NCI-H2227 treated with DMSO at 0.1 percent for 48 hours (cell line): ENCODE measurements at regions not wholly inside any gene's neighbourhood (a gene's known extent, or its start where the extent isn't known, plus 50 kb on each side); places are given as distances from the start of the nearest gene placed in this dataset.
A peak's percentile ranks its signal among the peaks of the same experiment; 100 is the strongest.

Experiments used
- DNase-seq: peaks from one replicate; lab custom pipeline; 2025; lab: John Stamatoyannopoulos, UW

DNA sequence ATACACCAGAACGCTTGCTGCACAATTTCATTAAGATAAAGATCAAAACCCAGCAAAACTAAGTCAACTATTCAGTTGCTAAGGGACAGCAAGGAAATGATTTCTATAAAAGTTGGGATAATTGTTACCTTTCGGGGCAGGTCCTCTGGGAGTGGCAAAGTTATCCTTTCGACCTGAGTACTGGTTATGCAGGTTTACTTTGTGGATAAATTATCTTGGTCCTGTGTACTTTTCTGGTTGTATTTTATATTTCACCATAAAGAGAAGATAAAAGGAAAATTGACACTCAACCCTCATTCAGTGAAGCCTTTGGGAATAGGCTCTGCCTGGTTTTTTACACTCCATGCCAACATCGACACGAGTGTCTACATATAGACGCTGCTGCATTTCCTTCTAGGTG lies 146.5 kb downstream of the SYK start:
- no peak for DNase-seq

DNA sequence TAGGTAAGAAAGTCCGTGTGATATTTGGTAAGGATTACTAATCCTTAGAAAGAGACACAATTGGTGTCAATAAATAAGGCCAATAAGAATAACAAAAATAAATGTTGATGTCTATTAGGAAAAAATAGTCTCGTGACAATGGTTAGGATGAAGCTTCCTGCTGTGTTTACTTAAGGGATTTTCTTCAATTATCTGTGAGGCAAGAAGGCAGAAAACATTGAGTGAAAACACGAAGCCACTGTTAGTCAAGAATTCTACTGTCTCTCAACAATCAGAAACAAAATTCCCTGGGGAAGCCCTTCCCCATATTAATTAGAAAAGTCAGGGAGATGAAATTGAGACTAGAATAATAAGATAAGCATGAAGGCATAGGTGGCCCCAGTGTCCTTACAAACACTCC lies 149.0 kb downstream of the SYK start:
- peak; percentile 43 for DNase-seq

DNA sequence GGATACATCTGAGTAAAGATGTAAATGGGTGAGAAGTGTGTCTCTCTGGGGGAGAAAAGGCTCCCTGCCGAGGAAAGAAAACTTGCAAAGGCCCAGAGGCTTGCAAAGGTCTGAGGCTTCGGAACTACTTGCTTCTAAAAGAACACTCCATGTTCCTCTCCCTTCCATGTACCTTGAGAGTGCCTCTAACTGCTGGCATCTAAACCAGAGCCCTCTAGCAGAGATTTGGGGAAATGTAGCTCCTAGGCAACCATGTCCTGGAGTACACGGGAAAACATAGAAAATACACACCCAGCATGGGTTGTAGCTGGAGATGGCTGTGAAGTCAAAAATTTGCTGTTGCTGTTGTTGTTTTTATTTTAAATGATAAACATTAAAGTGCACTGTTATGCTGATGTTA lies 151.6 kb downstream of the SYK start:
- DNase-seq: no peak

DNA sequence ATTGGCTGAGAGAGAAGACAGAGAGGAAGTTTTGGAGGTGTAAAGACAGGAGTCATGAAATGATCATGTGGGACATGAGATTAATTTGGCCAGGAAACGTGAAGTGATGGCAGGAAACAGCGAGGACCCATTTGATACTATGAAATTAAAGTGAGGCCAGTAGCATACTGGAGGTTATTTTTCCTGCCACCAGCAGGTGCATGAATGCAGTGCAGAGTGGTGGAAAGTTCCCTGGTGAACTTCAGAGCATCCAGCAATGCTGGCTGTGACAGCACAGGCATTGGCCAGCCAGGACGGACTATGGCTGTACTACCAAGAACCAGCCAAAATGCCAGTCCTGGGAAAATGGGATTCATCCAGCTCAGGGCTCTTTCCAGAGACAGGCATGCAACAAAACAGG lies 152.2 kb downstream of the SYK start:
- no peak for DNase-seq

DNA sequence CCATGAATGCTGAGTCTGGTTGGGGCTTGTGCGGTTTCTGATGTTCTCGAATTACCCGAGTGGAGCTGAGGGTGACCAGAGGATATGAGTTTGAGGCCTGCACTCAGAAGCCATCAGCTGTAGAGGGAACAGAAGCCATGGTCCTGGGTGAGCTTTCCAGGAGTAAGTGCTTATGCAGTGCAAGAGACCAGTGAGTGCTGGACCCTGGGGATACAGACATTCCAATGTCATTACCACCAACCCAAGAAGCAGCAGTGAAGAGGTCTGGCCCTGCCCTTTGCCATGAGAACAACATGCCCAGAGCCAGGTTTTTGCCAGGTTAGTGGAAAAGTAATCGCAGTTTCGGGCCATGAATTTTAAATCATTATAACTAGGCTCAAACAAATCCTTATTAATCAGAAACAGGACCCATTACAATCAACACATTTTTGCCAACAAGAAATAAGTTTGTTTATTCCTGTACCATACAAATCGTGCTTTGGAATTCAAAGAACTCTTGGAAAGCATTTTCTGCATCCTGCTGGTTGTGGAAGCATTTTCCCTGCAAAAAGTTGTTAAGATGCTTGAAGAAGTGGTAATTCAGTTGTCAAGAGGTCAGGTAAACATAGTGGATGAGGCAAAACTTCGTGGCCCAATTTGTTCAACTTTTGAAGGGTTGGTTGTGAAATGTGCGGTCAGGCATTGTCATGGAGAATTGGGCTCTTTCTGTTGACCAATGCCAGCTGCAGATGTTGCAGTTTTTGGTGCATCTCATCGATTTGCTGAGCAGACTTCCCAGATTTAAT lies 154.6 kb downstream of the SYK start:
- no peak for DNase-seq

DNA sequence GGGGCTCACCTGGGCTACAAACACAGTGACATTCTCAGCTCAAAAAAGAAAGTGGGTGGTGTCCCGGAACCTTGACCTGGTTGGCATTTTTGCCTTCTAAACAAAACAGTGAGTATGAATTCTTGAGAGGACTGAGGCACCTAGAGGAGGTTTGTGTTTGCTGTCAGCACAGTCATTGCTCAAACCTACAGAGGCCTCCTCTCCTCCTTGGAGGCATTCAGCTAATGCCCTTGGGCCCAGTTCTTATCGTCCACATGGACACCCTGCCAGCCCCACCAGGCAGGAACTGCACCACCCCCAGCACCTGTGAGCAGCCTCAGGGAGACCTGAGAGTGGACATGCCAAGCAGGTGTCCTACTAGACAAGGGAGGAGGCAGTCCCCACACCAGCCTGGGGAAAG lies 156.7 kb downstream of the SYK start:
- DNase-seq: no peak

DNA sequence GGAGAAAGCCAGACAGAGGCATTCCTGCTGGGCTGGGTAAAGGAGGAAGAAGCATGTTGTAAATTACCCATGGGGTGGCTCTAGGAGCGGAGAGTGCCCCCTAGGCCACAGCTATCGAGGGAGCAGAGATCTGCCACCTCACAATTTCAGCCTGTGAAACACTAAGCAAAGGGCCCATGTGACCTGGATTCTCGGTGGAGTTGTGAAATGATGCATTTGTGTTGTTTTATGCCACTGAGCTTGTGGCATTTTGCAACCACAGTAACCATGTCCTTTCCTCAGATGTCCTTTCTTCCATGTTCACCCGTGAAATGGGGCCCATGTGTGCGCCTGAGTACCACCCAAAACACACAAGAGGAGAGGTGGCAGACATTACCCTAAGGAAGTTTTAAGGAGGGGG lies 159.3 kb downstream of the SYK start:
- DNase-seq: no peak

DNA sequence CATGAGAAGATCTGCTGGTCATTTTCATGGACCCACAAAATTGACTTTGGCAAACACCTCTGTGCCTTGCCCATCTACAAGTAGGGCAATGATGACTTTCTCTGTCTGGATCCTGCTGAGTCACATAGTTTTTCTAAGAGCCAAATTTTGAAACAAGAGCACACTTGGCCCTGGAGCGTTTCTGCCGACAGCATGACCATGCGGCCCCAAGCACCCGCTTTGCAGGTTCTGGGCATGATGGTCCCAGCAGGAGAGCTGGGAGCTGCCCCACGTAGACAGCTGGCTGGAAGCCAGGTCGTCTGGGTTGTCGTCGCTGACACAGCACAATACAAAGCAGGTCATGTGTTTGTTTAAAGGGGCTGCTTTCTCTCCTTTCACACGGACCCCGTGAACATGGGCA lies 159.8 kb downstream of the SYK start:
- no peak for DNase-seq

DNA sequence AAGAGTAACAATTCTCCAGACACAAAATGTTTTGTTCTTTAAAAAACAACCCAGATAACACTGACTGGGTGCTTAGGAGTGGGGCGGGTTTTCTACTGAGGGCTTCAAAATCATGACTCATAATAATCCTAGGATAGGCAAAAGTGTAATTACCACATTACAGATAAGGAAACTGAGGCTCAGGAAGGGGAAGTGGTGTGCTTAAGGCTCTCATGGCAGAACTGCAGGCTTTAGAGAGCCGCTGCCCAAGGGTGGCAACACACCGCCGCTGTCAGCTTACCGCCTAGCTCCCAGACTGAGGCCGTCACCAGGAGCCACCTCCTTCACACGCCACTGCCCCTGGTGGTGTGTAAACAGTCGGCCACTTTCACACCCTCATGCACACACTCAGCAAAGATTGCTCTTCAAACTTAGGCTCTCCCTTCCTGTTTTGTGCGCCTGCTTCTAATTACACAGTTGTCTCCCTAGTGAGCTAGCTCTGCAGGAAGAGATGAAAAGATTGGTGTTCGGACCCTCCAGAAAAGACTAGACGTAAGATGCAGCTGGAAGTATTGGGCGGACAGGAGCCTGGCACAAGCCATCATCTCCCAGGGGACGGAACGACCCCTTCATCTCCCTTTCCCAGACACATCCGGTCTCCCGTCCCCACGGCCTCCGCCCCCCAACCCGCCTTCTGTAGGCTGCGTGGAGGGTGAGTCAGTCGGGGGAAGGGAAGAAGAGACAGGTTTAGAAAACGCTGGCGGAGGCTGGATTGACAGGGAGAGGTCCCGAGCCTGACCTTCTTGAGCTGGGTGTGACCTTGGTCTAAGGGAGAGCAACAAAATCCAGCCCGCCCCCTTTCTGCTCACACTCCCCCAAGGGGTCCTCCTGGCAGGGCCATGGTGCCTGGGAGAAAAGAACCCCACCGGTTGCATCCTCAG lies 162.7 kb downstream of the SYK start:
- no peak for DNase-seq

DNA sequence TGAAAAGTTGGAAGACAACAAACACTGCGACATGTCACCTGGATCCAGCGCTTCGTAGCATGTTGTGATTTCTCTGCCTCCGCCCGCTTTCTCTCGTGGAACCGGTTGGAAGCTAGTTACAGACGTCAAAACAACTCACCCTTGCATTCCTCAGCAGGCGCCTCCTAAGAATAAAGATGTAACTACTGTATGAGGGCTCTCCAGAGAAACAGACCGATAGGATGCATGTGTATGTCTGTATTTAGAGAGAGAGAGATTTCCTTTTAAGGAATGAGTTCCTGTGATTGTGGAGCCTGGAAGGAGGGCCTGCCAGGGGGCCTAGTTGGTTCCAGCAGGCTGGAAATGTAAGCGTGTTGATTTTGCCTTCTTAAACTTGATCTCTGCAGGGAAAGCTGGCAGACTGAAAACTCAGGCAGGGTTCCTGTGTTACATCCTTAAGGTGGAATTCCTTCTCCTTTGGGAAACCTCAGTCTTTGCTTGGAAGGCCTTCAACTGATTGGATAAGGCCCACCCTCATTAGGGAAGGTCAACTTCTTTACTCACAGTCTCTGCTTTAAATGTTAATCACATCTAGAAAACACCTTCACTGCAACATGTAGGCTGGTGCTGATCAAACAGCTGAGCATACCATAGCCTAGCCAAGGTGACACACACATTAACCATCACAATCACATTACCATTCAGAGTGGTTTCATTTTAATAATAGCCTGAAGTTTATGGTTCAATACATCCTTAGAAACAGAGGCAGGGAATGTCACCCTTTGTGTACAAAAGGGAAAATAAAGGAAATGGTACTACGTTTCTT lies 163.8 kb downstream of the SYK start:
- no peak for DNase-seq

DNA sequence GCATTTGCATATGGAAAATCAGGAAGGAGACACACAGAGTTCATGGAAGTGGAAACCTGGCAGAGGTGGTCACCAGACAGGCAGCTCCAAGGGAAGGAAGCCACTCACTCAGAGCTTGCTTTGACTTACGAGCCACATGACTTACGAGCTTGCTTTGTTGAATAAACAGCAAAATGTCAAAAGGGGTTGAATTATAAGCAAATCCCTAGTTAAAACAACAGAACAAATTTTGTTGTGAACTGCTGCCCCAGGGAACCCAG lies 164.3 kb downstream of the SYK start:
- DNase-seq: no peak

DNA sequence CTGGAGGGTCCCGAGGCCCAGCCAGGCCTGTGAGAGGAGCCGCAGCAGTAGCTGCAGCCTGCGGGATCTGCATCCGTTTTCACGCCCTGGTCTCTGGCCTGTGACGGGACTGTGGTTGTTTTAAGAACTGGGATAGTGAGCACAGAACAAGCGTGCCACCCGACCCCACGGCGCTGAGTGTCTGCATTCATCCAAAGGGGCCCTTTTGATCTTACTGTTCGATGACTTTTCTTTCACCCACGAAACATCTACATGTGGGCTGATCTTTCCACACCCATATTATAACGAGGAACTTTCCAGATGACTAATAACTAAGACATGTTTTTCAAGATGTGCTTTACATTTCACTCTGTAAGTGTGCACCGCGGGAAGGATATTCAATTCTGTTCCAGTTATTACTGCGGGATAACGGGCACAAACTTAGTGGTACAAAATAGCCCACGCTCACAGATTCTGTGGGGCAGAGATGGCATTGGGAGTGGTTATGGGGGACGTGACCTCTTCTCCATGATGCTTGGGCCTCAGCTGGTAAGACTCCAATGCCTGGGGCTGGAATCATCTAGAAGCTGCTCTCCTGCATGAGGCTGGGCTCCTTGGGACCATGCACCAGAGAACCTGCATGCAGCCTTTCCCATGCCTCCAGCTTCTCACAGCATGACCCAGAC lies 165.0 kb downstream of the SYK start:
- DNase-seq: no peak

DNA sequence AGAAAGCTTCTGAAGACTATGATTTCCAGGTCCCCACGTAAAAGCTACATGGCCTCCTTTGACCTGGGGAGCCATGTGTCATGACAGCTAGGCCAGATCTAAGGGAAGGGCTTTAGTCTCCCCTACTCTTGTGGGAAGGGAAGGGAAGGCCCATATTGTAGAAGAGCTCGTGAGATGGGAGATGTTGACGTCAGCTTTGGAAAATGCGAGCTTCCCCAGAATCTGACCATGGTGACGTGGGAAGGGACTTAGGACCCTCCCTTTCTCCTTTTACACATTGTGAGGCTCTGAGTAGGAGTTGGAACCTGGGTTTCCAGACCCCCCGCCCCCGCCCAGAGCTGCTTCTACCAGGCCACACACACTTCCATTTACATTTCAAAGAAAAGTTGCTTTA lies 165.5 kb downstream of the SYK start:
- DNase-seq: no peak

DNA sequence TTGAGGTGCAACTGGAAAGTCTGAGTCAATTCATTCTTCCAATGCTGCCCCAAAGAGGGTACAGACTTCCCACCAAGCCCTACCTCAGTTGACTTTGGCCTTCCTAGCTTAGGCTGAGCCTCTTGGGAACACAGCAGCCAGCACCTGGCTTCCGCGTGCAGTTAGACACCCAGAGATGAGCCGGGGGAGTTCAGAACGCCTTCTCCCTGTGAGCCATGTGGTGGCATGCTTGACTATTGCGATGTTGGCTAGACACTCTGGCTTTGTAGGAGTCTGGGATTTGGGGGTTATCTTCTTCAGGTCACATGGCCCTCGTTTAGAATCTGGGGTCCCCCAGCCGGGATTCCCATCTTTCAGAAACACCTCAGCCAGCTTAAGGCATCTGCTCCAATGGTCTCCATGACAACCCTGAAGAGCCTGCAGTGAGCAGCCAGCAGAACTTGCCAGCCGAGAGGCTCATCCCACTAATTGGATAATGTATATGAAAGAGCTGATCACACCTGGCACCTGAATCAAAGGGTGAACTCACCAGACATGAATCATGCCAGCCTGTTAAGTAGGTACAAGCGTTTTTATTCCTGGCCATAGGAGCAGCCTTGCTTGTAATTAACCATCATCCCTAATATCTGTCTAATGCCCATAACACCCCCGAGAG lies 167.5 kb downstream of the SYK start:
- DNase-seq: peak; percentile 15

DNA sequence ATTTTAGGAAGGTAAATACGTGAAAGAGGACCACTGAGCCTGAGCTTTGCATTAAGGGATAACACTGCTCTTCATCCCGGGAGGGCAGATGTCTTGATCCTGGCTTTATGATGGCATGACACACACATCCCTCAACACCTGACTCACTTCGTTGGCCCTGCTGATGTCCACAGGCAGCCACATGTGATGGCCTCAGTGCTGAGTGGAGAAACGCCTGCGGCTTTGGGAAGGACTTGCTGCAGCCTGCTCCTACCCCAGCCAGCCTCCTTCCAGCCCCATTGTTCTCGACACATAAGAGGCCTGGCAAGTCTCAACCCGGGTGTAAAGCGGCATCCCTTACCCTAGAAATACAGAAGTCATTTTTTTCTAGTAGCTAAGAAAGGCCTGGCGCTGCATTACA lies 169.0 kb downstream of the SYK start:
- no peak for DNase-seq

DNA sequence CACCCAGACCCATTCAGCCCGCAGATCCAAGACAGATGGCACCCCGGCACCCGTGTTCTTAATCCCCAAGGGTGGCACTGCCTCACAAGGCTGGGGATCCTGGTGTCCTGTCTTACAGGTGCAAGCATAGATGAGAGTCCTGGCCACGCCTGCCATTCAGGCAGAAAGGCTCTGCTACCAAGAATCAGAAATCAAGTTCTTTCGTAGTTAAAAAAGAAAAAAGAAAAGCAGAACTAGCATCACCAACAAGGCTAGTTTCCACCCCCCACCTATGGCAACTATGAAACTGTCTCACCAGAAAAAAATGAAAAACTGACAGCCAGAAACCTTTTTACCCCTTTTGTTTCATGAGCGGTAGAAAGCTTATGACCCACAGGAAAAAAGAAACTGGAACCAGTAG lies 170.4 kb downstream of the SYK start:
- DNase-seq: no peak

DNA sequence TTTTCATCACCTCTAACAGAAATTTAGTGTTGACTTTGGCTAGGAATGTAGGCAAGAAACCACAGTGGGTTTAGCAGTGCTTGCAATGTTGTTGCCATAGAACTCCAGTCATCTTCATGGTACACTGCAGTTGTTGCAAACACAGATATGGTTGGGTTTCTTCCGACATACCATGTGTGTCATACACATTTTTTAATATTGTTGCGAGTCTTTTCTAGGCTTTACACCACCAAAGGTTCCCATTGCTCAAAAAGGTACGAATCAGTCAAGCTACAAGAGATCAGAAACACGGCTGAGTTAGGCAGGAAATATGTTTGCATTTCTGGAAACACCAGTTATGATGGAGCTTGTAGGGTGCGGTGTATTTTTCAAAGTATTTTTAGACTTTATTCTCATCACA lies 172.4 kb downstream of the SYK start:
- DNase-seq: no peak

DNA sequence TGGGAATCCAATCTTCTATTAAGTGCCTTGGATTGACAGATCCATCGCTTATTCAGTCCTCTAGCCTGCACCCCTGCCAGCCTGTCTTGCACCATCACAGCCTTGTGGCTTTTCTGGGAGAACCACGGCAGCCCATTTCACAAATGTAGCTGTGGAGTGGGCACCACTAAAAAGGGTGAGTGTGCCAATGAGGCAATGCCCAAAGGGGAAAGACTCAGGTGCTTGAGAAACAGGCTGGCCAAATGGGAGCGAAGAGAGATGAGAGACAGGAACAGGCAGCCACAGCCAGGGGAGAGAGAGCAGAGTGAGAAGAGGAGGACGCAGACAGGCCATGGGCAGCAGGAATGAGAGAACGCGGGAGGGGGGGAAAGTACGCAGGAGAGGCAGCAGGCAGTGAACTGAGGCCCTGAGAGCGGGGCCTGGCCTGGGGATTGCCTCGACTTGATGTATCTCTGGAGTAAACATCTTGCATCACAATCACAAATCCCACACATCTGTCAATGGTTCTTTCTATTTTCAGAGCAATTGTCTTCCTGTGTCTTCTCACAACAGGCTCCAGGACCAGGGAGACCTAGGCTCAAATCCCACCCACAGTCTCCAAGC lies 173.1 kb downstream of the SYK start:
- no peak for DNase-seq

DNA sequence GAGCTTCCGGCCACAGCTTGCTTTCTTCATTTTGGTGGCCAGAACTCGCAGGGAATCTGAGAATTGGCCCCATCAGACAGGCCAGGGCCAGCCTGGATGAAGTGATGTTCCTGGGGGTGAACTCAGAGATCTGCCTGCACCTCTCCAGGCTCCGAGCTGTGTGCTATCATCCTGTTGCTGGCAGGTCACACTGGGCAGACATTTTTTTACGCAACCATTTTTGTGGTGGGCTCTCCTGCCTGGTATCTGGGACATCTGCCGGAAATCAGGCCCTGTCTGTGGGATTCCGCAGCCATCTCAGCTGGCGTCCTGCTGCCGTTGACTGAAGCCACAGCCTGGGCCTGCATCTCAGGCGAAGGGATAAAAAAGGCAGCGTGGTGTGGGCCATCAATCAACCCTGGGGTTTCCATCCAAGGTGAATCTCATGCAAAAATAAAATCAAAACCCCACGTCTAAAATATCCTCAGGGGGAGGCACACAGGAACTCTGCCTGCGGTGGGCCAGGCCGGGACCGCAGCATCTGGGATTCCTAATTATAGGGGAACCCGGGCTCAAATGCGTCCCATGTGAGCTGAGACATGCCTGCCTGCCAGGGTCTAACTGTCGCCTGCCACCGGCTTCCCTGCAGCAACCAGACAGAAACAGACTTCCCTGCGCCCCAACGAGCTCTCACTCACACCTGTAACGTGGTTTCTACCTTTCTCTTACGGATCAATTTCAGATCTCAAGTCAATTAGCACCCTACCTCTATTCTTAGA lies 174.3 kb downstream of the SYK start:
- no peak for DNase-seq

DNA sequence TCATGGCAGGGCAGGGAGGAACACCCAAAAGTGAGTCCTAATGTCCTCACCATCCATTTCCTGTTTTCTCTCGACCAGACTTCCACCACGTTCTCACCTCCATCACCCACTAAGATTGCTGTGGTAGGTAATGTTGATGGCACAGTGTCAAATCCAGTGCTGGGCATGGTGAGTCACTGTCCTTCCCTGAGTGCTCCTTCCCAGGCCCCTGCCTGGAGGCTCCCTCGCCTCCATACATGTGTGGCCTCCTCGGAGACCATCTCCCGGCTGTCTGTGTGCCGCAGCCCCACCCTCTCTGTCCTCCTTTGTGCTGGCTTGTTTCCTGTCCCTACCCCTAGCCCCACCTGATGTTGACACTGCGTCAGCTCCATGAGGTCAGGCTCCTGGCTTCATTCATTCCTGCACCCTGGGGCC lies 177.5 kb downstream of the SYK start:
- no peak for DNase-seq

DNA sequence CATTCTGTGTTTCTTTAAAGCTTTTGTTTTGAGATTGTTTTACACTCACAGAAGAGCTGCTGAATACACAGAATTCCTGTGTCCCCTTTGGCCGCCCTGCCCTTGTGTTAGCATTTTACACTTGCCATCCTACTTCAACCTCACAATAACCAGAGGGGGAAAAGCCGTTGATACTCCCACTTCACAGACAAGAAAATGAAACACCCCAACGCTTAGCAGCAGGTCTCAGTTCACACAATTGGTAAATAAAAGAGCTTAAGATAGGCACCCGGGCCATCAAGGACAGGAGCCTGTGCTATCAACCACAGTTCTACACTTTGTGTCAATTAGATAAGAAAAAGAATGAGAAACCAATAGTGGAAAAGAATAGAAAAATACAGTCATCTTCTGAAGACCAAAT lies 178.0 kb downstream of the SYK start:
- no peak for DNase-seq
